T-helper 1 cell treated with Interleukin-12 subunit alpha and Interleukin-12 subunit beta and Interleukin-4 antibody, amounts not matched to agents 30 ng/mL and 1 ng/mL, for 36 hours (primary cell): ENCODE measurements at regions not wholly inside any gene's neighbourhood (a gene's known extent, or its start where the extent isn't known, plus 50 kb on each side); places are given as distances from the start of the nearest gene placed in this dataset.
"Not testable (repeated sequence)": the region's sequence is repeated elsewhere in the genome, so short reads cannot be mapped to it uniquely, and the experiment has no call there.

Experiments
- intact Hi-C: fragments of 100-400 bp; cut with micrococcal nuclease; formaldehyde crosslinking; loops from one replicate; pipeline ENCODE4 v1.15.1; 2024

DNA sequence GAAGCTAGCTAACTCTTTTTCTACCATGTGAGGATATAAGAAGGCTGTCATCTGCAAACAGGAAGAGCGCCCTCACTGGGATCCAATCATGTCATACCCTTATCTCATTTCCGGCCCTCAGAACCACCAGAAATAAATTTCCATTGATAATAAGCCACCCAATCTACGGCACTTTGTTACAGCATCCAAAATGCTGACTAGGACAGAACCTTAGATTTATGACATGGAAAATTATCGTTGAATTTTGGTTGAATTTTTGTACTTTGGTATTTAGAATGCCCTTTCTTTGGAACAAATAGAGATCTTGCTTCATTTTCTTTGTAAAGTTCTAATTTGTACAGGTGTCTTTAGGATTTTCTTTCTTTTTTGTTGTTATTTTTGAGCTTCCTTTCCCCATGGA is 53.3 kb upstream of the CYLC2 start:
- intact Hi-C loops: no loop called here

DNA sequence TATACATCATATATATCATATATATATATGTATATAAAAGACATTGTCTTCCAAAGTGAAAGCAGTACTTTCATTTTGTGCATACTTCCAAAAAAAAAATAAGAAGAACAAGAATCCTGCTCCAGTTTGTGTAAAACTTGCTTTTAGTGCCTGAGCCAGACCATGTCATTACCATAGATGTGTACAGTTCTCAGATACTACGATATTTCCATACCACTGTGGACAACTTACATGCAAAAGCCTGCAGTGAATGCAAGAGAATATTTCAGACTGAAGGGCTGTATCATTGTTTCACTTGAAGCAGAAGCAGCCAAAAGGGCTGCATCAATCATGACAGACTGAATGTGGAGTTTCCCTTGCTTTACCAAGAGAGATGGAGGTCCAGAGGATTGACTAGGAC is 72.6 kb upstream of the CYLC2 start:
- intact Hi-C loops: loop anchor here (5.0 kb wide), 2 partner anchors 95 to 1820 kb away; no protein-coding TSS in a partner anchor

DNA sequence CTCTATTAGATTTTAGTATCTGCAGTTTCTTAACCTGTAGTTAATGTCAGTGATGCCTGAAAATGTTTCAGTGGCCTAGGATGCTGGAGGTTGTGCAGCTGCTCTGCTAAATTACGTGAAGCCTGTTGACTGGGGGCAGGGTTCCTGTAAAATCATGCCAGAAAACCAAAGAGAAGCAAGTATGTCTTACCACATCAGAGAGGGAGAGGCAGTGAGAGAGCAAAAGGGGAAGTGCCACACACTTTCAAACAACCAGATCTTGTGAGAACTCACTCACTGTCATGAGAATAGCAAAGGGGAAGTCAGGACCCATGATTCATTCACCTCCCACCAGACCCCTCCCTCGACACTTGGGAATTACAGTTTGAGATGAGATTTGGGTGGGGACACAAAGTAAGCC is 83.9 kb upstream of the CYLC2 start:
- intact Hi-C loops: no loop called here

DNA sequence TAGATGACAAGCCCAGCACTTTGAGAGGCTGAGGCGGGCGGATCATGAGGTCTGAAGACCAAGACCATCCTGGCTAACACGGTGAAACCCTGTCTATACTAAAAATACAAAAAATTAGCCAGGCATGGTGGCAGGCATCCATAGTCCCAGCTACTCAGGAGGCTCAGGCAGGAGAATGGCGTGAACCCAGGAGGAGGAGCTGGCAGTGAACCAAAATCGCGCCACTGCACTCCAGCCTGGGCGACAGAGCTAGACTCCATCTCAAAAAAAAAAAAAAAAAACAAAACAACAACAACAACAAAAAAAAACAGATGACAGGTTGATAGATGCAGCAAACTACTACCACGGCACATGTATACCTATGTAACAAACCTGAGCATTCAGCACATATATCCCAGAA is 89.3 kb upstream of the CYLC2 start:
- intact Hi-C loops: not testable (repeated sequence)

DNA sequence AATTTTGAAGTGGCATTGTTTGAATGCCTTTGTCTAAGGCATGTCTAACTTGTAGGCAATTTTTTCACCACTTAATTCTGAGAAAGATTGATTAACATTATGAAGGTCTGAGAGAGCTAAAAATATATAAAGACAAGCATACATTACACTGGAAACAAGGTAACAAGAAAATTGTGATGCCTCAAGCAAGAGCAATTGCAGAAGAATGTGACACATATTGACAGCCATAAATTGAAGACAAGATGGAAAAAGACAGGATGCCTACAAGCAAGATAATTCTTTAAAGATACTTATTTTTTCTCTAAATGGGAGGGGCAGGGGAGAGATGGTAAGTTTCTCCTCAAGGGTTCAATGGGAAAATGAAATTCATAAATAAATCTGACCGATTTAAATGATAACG is 103.1 kb upstream of the CYLC2 start:
- intact Hi-C loops: no loop called here

DNA sequence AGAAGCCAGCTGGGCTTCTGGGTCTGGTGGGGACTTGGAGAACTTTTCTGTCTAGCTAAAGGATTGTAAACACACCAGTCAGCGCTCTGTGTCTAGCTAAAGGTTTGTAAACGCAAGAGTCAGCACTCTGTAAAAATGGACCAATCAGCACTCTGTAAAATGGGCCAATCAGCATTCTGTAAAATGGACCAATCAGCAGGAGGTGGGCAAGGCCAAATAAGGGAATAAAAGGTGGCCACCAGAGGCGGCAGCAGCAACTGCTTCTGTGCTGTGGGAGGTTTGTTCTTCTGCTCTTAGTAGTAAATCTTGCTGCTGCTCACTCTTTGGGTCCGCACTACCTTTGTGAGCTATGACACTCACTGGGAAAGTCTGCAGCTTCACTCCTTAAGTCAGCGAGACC is 106.4 kb upstream of the CYLC2 start:
- intact Hi-C loops: not testable (repeated sequence)

DNA sequence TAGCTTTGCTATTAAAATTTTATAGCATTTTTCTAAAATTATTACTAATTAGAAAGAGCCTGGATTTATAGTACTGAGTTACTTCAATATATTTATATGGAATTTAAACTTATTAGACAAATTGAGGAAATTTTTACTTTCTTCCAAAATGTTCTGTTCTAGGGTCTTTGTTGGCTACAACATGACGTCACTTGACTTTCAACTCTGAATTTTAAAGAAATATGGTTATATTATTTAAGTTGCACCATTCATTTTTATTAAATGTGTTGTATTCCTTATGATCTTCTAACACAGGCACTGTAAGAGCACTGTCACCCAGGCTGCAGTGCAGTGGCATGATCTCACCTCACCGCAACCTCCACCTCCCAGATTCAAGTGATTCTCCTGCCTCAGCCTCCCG is 119.4 kb upstream of the CYLC2 start:
- intact Hi-C loops: no loop called here

DNA sequence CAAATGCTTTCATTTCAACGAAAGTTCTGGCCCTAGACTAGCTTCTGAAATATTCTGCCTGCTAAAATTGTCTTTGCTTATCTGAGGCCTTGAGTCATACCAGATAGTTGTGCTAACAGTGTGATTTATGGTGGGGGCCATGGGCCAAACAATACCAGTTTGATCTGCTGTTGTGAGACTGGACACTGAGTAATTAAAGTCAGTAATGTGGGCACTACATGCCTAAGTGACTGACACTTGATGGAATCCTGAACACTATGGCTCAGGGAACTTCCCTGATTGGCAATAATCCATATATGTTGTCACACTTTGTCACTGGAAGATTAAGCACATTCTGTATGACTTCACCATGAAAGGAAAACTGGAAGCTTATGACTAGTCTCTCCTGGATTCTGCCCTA is 127.6 kb upstream of the CYLC2 start:
- intact Hi-C loops: no loop called here

DNA sequence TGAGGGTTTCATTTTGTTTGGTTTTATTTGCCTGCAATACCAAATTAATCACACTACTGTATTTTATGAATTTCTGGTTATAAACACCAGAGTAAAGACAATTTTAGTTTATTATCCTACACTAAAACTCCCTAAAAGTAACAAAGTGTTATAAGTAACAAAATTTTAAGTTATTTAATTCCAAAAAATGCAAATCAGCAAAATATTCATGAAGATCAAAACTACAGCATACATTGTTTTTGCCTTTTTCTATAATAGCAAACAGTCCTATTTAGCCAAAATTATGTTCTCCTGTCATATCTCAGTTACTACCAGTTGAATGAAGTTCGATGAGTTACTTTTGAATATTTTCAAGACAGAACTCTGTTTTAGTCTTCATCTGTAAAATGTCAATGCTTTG is 132.7 kb upstream of the CYLC2 start:
- intact Hi-C loops: no loop called here

DNA sequence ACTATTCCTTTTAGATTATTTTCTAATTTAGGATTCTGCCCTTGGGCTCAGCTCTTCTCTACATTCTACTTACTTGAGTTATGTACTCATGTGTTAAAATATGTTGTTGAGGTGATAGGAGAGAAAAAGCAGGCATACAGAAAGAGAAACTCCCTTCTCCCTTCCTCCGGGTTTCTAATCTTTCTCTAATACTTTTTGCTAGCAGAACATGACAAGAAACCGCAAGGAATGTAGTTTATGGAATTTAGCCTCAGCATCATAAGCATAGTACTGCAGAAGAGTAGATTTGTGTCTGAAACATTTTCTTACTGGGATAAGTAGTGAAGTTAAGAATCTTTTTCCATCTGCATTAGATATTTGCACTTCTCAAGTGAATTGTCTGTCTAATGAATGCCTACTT is 139.5 kb upstream of the CYLC2 start:
- intact Hi-C loops: no loop called here

DNA sequence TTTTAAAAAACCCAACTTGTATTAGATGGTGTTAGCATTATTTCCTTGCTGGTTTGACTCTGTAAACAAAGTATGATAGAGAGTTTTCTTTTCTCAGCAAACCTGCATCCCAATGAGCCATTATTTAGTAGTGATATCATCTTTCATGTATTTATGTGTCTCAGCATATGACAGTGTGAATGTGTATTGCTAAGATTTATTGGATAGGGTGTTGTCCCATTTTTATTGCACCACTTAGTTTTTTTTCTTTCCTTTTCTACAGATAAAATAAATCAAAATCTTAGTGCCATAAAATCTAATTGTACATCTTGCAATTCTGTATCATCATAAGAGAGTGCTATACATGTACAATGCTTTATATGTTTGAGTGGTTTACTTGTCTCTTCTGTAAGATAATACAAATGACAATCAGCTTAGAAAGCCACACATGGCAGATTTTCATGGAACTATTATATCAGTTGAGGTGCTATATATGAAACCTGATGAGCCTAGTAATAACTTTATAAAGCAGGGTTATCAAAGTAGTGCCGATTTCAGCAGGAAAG is 149.2 kb upstream of the CYLC2 start:
- intact Hi-C loops: no loop called here

DNA sequence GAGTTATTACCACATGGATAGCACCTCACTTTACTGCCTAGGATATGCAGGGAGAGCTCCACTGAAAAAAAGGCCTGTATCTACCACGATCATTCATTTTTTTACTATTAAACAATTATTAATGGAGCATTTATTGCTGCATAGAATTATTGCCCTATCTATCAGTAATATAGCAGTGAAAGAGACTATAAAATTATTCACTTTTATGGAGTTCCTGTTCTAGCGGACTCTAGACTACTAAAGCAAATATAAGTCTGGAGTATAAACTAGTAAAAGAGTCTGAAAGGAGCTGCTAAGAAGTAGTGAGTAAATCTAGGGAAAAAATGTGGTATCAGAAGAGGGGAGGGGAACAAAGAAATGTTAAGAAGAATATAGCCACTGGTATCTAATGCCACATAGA is 150.4 kb upstream of the CYLC2 start:
- intact Hi-C loops: no loop called here

DNA sequence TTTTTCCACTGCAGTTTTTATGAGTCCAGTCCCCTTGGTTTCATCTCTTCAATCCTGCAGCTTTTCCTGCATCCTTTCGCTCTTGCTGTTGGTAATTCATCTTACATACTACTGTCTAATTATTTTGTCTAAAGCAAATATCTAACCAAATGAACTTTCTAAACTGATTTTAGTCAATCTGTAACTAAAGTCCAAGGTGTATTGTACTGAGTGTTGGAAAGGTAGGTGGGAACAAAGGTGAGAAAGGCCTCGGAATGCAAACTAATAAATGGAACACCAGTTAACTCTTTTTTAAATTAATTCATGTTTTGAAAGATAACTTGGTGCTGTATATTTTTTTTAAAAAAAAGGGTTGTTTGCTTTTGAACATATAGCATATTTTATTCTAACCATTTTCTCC is 152.7 kb upstream of the CYLC2 start:
- intact Hi-C loops: no loop called here

DNA sequence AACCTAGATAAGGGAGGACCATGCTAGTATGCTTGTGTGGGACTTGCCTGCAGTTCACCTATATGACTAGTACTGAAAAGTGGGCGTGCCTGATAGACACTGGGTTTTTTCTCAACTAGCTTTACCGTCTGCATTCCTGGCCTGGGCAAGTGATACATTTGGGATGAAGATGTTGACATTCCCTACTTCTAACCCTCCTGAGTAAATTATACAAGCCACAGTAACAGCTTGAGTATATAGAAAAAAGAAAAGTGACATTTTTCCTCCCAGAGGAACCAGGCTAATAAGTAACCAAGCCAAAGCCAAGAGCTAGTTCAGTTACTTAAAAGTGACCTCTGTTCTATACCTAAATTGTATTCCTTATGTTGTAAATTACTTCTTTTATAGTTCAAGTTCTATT is 153.8 kb upstream of the CYLC2 start:
- intact Hi-C loops: no loop called here

DNA sequence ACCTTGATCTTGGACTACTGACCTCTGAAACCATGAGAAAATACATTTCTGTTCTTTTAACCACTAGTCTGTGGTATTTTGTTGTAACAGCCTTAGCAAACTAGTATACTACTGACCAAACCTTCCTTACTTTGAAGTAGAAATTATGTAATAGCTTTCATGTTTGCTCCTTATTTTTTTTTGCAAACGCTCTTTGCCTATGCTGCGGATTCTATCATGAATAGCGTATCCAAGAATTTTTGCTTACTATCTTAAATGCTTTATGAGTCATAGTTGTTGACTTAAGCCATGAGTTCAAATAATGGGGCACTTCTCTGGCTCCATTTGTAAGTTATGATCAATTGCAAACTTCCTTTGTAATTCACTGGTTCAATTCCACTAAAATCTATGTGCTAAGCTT is 154.8 kb upstream of the CYLC2 start:
- intact Hi-C loops: no loop called here

DNA sequence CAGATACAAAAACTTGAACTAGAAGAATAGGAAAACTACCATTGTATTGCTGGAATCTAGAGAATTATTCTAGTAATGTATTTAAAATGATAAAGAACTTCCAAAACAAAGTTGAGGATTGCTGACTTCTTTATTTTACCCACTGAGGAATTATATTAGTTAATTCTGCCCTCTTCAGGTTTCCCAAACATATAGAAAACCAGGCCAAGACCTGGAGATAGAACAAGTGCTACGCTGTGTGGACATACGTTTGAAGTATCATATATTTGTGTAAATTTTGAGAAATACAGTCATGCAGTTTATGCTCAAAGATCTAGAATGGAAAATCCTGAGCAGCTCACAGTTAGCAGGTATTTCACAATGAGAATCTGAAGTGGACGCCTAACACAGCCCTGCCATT is 162.3 kb upstream of the CYLC2 start:
- intact Hi-C loops: no loop called here

DNA sequence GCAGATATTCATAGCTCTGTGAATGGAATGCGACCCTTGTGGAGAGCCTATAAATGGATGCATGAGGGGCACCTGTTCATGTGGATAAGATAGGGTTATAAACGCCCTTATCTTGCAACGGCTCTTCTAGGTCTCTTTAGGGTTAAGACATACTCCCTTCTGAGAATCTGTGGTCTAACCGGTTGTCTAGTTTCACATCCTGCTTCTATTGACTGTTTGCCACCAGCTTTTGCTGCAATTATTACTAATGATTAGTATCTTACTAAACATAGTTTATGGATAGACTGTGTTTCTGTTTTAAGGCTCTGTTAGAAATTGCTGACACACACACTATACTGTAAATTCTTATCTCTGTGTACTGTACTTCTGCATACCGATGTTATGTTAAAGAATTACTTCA is 198.9 kb upstream of the CYLC2 start:
- intact Hi-C loops: no loop called here

DNA sequence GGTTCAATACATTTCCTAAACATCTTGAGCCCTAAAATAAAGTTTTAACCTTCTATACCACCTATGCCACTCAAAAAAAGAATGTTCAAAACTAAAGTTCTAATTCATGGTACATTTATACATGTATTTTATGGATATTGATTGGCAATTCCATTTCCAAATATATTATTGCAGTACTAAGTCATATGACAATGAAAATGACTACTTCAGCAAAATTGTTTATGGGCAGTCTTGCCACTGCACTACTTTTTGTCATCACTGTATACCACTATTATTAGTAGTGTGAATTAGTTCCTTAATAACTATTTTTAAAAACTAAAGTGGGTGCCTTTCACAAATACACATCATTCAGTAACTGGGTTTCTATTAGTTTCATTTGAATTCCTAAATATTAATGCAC is 199.6 kb upstream of the CYLC2 start:
- intact Hi-C loops: no loop called here

DNA sequence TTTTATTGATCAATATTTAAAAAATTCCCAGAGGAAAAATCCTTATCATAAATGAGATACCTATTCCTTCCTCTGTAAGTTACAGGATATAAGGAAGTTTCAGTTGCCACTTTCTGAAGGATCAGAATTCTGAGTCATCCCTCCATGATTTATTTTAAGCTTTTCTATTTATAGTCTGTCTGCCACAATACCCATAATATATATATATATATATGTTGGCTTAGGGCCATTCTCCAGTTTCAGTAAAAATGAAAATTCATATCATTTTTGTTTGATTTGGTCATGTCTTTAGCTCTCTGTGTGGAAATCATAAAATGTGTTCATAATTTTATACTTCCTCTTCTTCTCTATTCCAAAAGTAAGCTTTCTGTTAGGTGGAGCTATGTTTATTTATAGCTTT is 215.8 kb upstream of the CYLC2 start:
- intact Hi-C loops: no loop called here

DNA sequence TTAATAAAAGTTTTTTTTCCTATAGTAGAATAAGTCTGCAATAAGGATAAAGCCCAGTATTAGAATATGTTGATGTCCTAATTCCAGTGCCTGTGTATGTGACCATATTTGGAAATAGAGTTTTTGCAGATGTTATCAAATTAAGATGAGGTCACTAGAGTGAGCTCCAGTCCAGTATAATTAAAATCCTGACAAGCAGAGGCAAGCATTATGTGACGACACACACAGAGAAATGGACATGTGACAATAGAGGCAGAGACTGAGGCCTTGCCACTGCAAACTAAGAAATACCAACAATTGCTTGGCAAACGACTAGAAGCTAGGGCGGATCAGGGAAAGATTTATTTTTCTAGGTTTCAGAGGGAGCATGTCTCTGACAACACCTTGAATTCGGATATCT is 216.4 kb upstream of the CYLC2 start:
- intact Hi-C loops: no loop called here

DNA sequence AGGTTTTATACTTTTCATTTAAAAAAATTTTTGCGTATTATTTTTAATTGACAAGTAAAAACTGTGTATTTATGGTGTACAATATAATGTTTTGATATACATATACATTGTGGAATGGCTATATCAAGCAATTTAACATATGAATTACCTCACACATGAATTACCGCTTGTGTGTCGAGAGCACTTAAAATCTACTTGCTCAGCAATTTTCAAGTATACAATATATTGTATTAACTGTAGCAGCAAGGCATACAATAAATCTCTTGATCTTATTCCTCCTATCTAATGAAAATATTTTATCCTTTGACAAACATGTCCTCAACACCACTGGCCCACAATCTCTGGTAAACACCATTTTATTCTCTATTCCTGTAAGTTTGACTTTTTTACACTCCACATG is 224.4 kb upstream of the CYLC2 start:
- intact Hi-C loops: no loop called here

DNA sequence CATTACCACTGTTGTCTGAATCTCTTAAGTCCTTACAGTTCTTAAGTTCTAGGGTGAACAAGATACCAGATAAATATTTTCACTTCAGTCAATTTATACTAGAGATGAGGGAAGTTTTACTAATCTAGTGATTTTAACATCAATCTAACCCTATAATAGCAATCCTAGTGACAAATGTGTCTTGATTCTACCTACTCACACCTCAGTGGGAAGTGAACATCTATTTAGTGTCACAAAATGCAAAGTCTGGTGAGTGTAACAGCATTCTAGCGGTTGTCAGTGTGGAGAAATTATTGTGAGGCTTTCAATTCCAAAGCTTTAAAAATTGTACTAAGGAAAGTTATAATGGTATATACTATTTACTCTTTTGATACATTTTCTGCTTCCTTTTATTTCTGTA is 225.8 kb upstream of the CYLC2 start:
- intact Hi-C loops: no loop called here

DNA sequence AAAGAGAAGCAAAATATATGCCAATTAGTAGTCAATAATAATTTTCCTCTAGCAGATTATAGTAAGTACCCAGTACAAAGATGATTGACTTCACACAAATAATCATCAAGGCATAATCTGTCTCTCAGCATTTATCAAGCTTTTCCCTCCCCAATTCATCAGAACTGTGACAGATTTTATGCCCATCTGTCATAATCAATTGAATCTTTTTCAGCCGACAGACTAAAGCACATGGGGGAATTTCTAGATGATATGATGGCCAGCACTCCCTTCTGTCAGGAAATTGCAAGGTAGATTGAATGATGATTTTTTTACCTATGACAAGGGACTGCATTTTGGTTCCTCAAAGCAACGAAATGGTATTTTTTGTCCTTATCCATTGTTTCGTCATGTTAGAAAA is 227.1 kb upstream of the CYLC2 start:
- intact Hi-C loops: no loop called here

DNA sequence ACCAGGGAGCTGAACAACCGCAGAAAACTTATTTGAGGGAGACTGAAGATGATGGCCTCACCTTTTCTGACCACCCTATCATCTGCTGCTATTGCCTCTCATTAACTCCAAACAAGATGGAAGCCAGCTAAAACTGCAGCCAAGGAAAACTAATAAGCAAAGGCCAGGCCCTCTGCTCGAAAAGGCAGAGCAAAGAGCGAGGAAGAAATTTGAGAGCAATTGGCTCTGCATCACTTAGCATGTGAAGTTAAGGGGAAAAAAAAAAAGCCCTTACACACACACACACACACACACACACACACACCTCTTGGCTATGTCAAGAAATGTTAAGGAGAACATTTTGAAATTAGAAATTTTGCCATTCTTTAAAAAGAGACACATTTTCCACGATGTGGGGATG is 228.1 kb upstream of the CYLC2 start:
- intact Hi-C loops: no loop called here
